Smooth muscle cell (in vitro differentiated cells): ENCODE measurements at regions not wholly inside any gene's neighbourhood (a gene's known extent, or its start where the extent isn't known, plus 50 kb on each side); places are given as distances from the start of the nearest gene placed in this dataset.

ENCODE experiments used
- DNase-seq: peaks from one replicate; lab custom pipeline; 2025; ENCODE audit not compliant: unreplicated experiment; lab: John Stamatoyannopoulos, UW
- H2AFZ ChIP-seq: fragments of 200-600 bp; sonication (generic); 2 replicates; pipeline ENCODE4 v1.6.0; 2016; ENCODE audit warnings: antibody characterized with exemption, low read depth, mild to moderate bottlenecking
- H3F3A ChIP-seq: fragments of 200-600 bp; sonication (generic); 2 replicates; pipeline ENCODE4 v1.6.0; 2017; ENCODE audit warnings: antibody characterized with exemption, low read depth
- H3K27ac ChIP-seq: fragments of 200-600 bp; sonication (generic); 2 replicates; pipeline ENCODE4 v1.5.1; 2016; ENCODE audit warnings: low read depth, mild to moderate bottlenecking
- H3K27me3 ChIP-seq: fragments of 200-600 bp; sonication (generic); 2 replicates; pipeline ENCODE4 v1.6.1; 2016; ENCODE audit warnings: low read depth, mild to moderate bottlenecking
- H3K36me3 ChIP-seq: fragments of 200-600 bp; sonication (generic); 2 replicates; pipeline ENCODE4 v1.5.1; 2016; ENCODE audit warnings: low read depth
- H3K4me1 ChIP-seq: fragments of 200-600 bp; sonication (generic); 2 replicates; pipeline ENCODE4 v1.5.1; 2016; ENCODE audit warnings: low read depth
- H3K4me2 ChIP-seq: fragments of 200-600 bp; sonication (generic); 2 replicates; pipeline ENCODE4 v1.6.0; 2016; ENCODE audit warnings: mild to moderate bottlenecking
- H3K4me3 ChIP-seq: fragments of 200-600 bp; sonication (generic); 2 replicates; pipeline ENCODE4 v1.5.1; 2016; ENCODE audit warnings: mild to moderate bottlenecking
- H3K79me2 ChIP-seq: fragments of 200-600 bp; sonication (generic); 2 replicates; pipeline ENCODE4 v1.6.0; 2016; ENCODE audit warnings: low read depth, mild to moderate bottlenecking
- H3K9ac ChIP-seq: fragments of 200-600 bp; sonication (generic); 2 replicates; pipeline ENCODE4 v1.6.0; 2016; ENCODE audit warnings: low read depth
- H3K9me3 ChIP-seq: fragments of 200-600 bp; sonication (generic); replicated peaks from 2 replicates; pipeline ENCODE4 v1.5.1; 2016; ENCODE audit warnings: low read depth
- H4K20me1 ChIP-seq: fragments of 200-600 bp; sonication (generic); 2 replicates; pipeline ENCODE4 v1.6.0; 2016; ENCODE audit warnings: low read depth
- WGBS: methylation state at CpG from one replicate; pipeline ENCODE4 v1.1.7; 2016; ENCODE audit warnings: low lambda C conversion rate; 5-methylcytosine and 5-hydroxymethylcytosine counted together
- TF ChIP-seq, protein P1 (sequence below): fragments of 200-600 bp; sonication (generic); IDR thresholded peaks from 2 replicates; pipeline ENCODE4 v1.5.1; 2017; ENCODE audit warnings: borderline replicate concordance, mild to moderate bottlenecking, antibody characterized with exemption; ENCODE audit not compliant: insufficient read depth, poor library complexity, severe bottlenecking

DNA sequence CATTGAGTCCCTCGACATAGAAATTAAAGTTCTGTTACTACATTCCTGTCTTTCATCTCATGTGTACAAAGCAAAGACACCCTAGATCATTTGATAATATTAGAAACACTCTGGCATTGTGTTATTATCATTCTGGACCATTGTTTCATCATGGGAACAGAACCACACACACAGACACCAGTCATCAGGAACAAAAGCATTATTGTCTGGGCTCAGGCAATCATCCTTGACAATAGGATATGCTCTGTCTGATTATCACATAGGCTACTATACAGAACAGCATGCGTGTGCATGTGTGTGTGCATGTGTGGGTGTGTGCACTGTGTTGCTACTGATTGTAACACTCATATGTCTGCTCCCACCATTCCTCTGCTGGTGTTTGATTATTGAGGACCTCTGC lies 242.5 kb downstream of the SH3BP4 start:
- Histone ChIP-seq H3F3A (no peaks in the 10 kb centered on the region), H2AFZ (no peak overlapping the region), H3K9me3 (no peaks in the 10 kb centered on the region), H3K79me2 (no peaks in the 10 kb centered on the region), H3K4me2 (no peak overlapping the region), H3K27ac (no peak overlapping the region), H3K4me1 (no peaks in the 10 kb centered on the region), H3K27me3 (peaks cover 8% of the 10 kb centered on the region), H3K36me3 (no peaks in the 10 kb centered on the region), H3K9ac (no peak overlapping the region), H4K20me1 (no peaks in the 10 kb centered on the region), H3K4me3 (no peak overlapping the region)
- DNase-seq, result no peak
- 91% methylated on average over 2 of the region's 2 CpGs for WGBS
- TF ChIP-seq, protein P1, sequence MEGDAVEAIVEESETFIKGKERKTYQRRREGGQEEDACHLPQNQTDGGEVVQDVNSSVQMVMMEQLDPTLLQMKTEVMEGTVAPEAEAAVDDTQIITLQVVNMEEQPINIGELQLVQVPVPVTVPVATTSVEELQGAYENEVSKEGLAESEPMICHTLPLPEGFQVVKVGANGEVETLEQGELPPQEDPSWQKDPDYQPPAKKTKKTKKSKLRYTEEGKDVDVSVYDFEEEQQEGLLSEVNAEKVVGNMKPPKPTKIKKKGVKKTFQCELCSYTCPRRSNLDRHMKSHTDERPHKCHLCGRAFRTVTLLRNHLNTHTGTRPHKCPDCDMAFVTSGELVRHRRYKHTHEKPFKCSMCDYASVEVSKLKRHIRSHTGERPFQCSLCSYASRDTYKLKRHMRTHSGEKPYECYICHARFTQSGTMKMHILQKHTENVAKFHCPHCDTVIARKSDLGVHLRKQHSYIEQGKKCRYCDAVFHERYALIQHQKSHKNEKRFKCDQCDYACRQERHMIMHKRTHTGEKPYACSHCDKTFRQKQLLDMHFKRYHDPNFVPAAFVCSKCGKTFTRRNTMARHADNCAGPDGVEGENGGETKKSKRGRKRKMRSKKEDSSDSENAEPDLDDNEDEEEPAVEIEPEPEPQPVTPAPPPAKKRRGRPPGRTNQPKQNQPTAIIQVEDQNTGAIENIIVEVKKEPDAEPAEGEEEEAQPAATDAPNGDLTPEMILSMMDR, result no peak

DNA sequence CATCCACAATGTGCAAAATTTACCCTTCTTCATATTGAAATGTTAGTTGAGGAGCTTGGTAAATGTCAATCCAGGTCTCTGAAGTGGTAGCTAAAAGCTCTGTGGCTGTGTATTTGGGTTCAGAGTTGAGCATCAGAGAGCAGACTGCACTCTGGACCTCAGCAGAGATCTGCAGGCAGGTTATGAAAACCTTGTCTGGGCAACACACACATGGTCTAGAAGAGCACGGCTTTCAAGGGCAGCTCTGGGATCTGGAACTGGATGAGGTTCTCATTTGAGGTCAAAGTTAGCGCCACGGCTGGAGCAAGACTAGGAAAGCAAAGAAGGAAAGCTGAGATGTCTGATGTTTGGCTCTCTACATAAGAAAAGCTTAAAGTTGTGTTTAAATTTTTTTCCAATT lies 243.0 kb downstream of the SH3BP4 start:
- WGBS, result 91% methylated on average over 3 of the region's 3 CpGs
- no peaks in the 10 kb centered on the region for H3F3A ChIP-seq
- H3K27ac ChIP-seq, result no peak overlapping the region

DNA sequence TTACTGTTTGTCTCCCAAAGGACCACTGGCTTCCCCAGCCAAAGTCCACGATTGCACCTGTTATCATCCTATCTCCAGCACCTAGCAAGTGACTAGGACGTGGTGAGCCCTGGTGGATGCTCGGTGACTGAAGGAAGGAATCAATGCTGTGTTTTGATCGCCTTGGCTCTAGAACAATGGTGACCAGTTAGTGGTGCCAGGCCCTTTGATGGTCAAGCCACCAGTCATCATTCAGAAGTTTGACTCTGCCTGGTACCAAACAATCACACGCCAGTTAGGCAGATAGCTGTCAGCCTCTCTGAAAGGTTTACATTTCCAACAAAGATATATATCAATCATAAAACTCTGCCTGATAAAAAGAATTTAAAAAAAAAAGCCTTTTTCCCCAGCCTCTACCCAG lies 244.1 kb downstream of the SH3BP4 start:
- Histone ChIP-seq H3K36me3 (no peaks in the 10 kb centered on the region), H3F3A (no peaks in the 10 kb centered on the region), H3K27me3 (peaks cover 8% of the 10 kb centered on the region), H3K79me2 (no peaks in the 10 kb centered on the region), H3K9me3 (no peaks in the 10 kb centered on the region), H3K4me1 (no peaks in the 10 kb centered on the region), H4K20me1 (no peaks in the 10 kb centered on the region), H3K4me2 (no peak overlapping the region), H3K4me3 (no peak overlapping the region), H3K9ac (no peak overlapping the region), H3K27ac (no peak overlapping the region), H2AFZ (no peak overlapping the region)
- DNase-seq, result no peak
- WGBS, result 91% methylated on average over 5 of the region's 5 CpGs
- TF ChIP-seq, protein P1, result no peak

More for the DNA sequence above, 243.0 kb downstream of the SH3BP4 start:
- Histone ChIP-seq H3K27me3 (peaks cover 8% of the 10 kb centered on the region), H4K20me1 (no peaks in the 10 kb centered on the region), H3K4me1 (no peaks in the 10 kb centered on the region), H3K9me3 (no peaks in the 10 kb centered on the region), H3K36me3 (no peaks in the 10 kb centered on the region), H3K4me3 (no peak overlapping the region), H3K9ac (no peak overlapping the region), H3K79me2 (no peaks in the 10 kb centered on the region), H3K4me2 (no peak overlapping the region), H2AFZ (no peak overlapping the region)
- TF ChIP-seq, protein P1, result no peak
- no peak for DNase-seq

DNA sequence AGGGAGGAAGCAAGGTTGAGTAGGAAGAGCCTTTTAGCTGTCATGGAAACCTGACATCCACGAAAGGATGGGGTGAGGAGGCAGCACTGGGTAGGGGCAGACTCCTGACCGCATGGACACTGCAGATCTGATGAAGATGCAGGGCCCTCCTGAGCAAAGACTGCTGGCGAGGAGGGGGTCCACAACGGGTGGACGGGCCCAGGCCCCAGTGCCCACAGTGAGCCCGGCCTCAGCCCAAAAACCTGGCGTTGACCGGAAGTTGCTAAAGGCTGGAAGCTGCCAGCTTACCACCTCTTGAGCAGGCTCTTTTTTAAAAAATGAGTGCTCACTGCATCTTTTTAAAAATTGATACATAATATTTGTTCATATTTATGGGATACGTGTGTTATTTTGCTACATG lies 247.3 kb downstream of the SH3BP4 start:
- Histone ChIP-seq H3K9me3 (no peaks in the 10 kb centered on the region), H3K4me3 (no peak overlapping the region), H4K20me1 (no peaks in the 10 kb centered on the region), H3K27me3 (peaks cover 8% of the 10 kb centered on the region), H3F3A (no peaks in the 10 kb centered on the region), H2AFZ (no peak overlapping the region), H3K9ac (no peak overlapping the region), H3K36me3 (no peaks in the 10 kb centered on the region), H3K27ac (no peak overlapping the region), H3K79me2 (no peaks in the 10 kb centered on the region), H3K4me1 (no peaks in the 10 kb centered on the region), H3K4me2 (no peak overlapping the region)
- DNase-seq, result no peak
- WGBS, result 97% methylated on average over 9 of the region's 9 CpGs
- TF ChIP-seq, protein P1, result no peak
